ENCODE measurements at regions not wholly inside any gene's neighbourhood (a gene's known extent, or its start where the extent isn't known, plus 50 kb on each side); places are given as distances from the start of the nearest gene placed in this dataset.

DNA sequence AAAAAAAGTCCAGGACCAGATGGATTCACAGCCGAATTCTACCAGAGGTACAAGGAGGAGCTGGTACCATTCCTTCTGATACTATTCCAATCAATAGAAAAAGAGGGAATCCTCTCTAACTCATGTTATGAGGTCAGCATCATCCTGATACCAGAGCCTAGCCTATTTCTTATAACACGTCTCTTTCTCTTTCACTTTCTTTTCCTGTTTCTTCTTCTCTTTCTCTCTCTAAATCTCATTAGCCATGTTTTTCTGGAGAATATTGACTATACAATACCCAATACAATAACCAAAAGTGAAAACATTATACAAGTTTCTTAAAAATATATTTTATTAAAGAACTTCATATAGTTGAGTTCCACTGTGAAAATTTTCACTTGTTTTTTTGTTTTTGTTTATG lies 1154.9 kb upstream of the PCDH7 start:
- DNase-seq (ENCODE audit: low read depth): no peak
- H3K27me3 ChIP-seq (ENCODE audit: control insufficient read depth, insufficient read depth, low read length): no peaks in the 10 kb centered on the region
- no peak overlapping the region for H3K4me3 ChIP-seq (ENCODE audit: low read depth, low read length)
- TF ChIP-seq, protein P1, sequence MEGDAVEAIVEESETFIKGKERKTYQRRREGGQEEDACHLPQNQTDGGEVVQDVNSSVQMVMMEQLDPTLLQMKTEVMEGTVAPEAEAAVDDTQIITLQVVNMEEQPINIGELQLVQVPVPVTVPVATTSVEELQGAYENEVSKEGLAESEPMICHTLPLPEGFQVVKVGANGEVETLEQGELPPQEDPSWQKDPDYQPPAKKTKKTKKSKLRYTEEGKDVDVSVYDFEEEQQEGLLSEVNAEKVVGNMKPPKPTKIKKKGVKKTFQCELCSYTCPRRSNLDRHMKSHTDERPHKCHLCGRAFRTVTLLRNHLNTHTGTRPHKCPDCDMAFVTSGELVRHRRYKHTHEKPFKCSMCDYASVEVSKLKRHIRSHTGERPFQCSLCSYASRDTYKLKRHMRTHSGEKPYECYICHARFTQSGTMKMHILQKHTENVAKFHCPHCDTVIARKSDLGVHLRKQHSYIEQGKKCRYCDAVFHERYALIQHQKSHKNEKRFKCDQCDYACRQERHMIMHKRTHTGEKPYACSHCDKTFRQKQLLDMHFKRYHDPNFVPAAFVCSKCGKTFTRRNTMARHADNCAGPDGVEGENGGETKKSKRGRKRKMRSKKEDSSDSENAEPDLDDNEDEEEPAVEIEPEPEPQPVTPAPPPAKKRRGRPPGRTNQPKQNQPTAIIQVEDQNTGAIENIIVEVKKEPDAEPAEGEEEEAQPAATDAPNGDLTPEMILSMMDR (IDR thresholded peaks at IDR 0.05; ENCODE audit: insufficient read depth, low read length, poor library complexity, severe bottlenecking): no peak
- no peaks in the 10 kb centered on the region for H3K36me3 ChIP-seq (ENCODE audit: control insufficient read depth, insufficient read depth, low read length)

DNA sequence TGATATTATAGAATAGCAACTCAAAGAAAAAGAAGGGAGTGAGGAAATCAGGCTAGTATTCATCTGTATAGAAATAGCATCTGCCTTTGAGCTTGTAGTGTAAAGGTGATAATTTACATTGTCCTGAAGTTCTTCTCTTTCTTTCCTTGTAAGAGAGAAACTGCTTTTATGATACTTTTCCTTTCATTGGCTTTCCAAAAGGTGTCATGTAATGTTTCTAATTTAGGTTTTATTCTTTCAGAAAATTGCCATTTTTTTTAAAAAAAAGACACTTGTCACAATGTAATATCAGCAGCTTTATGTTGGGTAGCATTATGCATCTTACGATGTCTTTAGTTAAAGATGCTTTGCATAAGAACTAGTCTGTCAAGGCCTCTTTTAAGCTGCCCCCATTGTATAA lies 1153.8 kb upstream of the PCDH7 start:
- H3K27me3 ChIP-seq (ENCODE audit: control insufficient read depth, insufficient read depth, low read length): no peaks in the 10 kb centered on the region
- TF ChIP-seq, protein P1 (IDR thresholded peaks at IDR 0.05; ENCODE audit: insufficient read depth, low read length, poor library complexity, severe bottlenecking): no peak
- H3K36me3 ChIP-seq (ENCODE audit: control insufficient read depth, insufficient read depth, low read length): no peaks in the 10 kb centered on the region
- DNase-seq (ENCODE audit: low read depth): no peak
- H3K4me3 ChIP-seq (ENCODE audit: low read depth, low read length): no peak overlapping the region

DNA sequence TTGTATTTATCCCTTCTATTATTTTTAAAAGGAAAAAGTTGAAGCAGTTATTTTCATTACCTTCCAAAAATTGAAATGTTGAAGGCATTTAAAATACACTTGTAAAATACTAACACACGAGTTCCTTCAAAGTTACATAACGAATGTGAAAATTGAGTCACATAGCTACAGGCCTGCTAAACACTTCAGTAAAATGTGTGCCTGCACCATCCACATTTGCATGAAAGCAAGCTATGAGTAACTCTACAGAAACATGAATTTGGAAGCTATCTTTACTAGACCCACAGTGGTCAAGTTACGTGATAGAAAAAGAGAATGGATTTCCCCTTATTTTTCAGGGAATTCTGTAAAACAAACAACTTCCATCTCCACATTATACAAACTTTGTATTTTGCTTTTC lies 1148.8 kb upstream of the PCDH7 start:
- H3K36me3 ChIP-seq (ENCODE audit: control insufficient read depth, insufficient read depth, low read length): no peaks in the 10 kb centered on the region
- no peak for DNase-seq (ENCODE audit: low read depth)
- TF ChIP-seq, protein P1 (IDR thresholded peaks at IDR 0.05; ENCODE audit: insufficient read depth, low read length, poor library complexity, severe bottlenecking): no peak
- H3K4me3 ChIP-seq (ENCODE audit: low read depth, low read length): no peak overlapping the region
- no peaks in the 10 kb centered on the region for H3K27me3 ChIP-seq (ENCODE audit: control insufficient read depth, insufficient read depth, low read length)

DNA sequence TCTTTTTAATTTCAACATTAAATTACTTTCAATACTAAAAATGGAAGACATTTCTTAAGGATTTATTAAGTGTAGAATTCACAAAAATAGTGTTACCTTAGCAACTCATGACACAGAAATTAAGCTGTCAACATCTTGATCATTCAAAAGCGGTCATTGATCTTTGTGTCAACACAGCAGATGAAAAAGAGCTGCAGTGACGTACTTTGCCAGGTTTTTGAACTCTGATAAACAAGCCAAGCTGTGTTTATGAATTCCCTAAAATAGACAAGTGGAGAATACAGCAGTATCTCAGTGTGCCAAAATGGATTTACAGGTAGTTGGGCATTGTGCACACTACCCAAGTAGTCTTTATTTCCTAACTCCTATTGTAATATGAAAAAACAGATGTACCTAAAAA lies 1141.8 kb upstream of the PCDH7 start:
- TF ChIP-seq, protein P1 (IDR thresholded peaks at IDR 0.05; ENCODE audit: insufficient read depth, low read length, poor library complexity, severe bottlenecking): no peak
- Histone ChIP-seq H3K27me3 (ENCODE audit: control insufficient read depth, insufficient read depth, low read length) (no peaks in the 10 kb centered on the region), H3K36me3 (ENCODE audit: control insufficient read depth, insufficient read depth, low read length) (no peaks in the 10 kb centered on the region), H3K4me3 (ENCODE audit: low read depth, low read length) (no peak overlapping the region)
- DNase-seq (ENCODE audit: low read depth): no peak

DNA sequence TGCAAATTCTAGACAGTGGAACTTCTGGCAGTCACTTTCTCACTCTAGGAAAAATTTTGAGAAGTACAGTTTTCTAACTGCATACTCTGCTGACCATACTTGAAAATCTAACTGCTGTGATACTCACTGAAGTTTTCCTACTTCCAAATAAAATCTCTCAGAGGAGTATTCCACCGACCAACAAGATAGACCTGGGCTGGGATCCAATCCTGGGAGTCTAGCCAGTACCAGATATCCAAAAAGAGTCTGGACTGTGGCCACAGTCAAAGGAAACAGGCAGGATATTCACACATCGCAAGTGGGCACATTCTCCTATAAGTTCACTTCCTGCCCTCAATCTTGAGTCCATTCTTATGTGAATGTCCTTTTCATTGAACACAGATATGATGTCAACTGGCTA lies 1138.7 kb upstream of the PCDH7 start:
- Histone ChIP-seq H3K4me3 (ENCODE audit: low read depth, low read length) (no peak overlapping the region), H3K36me3 (ENCODE audit: control insufficient read depth, insufficient read depth, low read length) (no peaks in the 10 kb centered on the region), H3K27me3 (ENCODE audit: control insufficient read depth, insufficient read depth, low read length) (no peaks in the 10 kb centered on the region)
- TF ChIP-seq, protein P1 (IDR thresholded peaks at IDR 0.05; ENCODE audit: insufficient read depth, low read length, poor library complexity, severe bottlenecking): no peak
- no peak for DNase-seq (ENCODE audit: low read depth)

DNA sequence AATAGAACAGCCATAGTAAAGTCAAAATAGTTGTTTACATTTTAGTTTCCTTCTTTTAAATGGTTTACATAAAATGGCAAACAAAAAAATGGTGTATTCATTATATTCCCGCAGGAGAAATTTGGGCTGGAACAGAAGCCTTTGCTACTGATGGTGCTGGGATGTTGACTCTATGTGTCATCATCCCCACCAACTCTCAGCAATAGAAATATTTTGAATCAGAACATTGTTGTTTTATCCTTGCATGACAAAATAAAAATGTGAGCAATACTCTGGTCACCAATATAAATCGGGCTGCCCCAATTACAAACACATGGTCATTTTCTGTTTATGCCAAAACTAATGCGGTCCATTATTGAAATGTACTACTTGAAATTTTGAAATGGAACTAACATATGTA lies 1131.6 kb upstream of the PCDH7 start:
- H3K4me3 ChIP-seq (ENCODE audit: low read depth, low read length): no peak overlapping the region
- no peak for DNase-seq (ENCODE audit: low read depth)
- TF ChIP-seq, protein P1 (IDR thresholded peaks at IDR 0.05; ENCODE audit: insufficient read depth, low read length, poor library complexity, severe bottlenecking): no peak
- H3K27me3 ChIP-seq (ENCODE audit: control insufficient read depth, insufficient read depth, low read length): no peaks in the 10 kb centered on the region
- no peaks in the 10 kb centered on the region for H3K36me3 ChIP-seq (ENCODE audit: control insufficient read depth, insufficient read depth, low read length)
